MCF 10A (cell line): ENCODE measurements at regions not wholly inside any gene's neighbourhood (a gene's known extent, or its start where the extent isn't known, plus 50 kb on each side); places are given as distances from the start of the nearest gene placed in this dataset.
A peak's percentile ranks its signal among the peaks of the same experiment; 100 is the strongest.

Experiments used
- BruUV-seq: library from RNA; stranded (reverse); fragments of 400-500 nt; replicated peaks from 2 replicates; lab custom pipeline; 2021; lab: Mats Ljungman, UMichigan
- CTCF ChIA-PET: fragments of 300-600 bp; sonication (Branson Sonifier 250); formaldehyde crosslinking; extraction: SDS; loops from one replicate; lab custom pipeline; 2021; ENCODE audit warnings: antibody characterized with exemption, inconsistent platforms; lab: Yijun Ruan, JAX
- POLR2A ChIA-PET: fragments of 300-600, 350-650 bp; sonication (Branson Sonifier 250); formaldehyde crosslinking; extraction: SDS; loops from one replicate; lab custom pipeline; 2020; ENCODE audit warnings: antibody characterized with exemption, inconsistent platforms; lab: Yijun Ruan, JAX
- DNase-seq: peaks from one replicate; pipeline ENCODE4 v3.0.0-alpha.2; 2018; ENCODE audit not compliant: unreplicated experiment
- H3K27ac Mint-ChIP-seq: one replicate; pipeline ENCODE4 v1.8.0; 2022; ENCODE audit warnings: mild to moderate bottlenecking, low read depth, mixed read lengths; ENCODE audit not compliant: unreplicated experiment
- H3K27me3 Mint-ChIP-seq: one replicate; pipeline ENCODE4 v1.8.0; 2022; ENCODE audit warnings: mixed read lengths; ENCODE audit not compliant: insufficient read depth, unreplicated experiment
- H3K36me3 Mint-ChIP-seq: one replicate; pipeline ENCODE4 v1.8.0; 2022; ENCODE audit warnings: mild to moderate bottlenecking, moderate library complexity, mixed read lengths; ENCODE audit not compliant: insufficient read depth, unreplicated experiment
- H3K4me1 Mint-ChIP-seq: one replicate; pipeline ENCODE4 v1.8.0; 2022; ENCODE audit warnings: mixed read lengths; ENCODE audit not compliant: insufficient read depth, unreplicated experiment
- H3K4me3 Mint-ChIP-seq: one replicate; pipeline ENCODE4 v1.8.0; 2022; ENCODE audit warnings: mild to moderate bottlenecking, moderate library complexity, mixed read lengths; ENCODE audit not compliant: unreplicated experiment
- H3K9me3 Mint-ChIP-seq: one replicate; pipeline ENCODE4 v1.8.0; 2022; ENCODE audit warnings: mixed read lengths; ENCODE audit not compliant: unreplicated experiment
- CTCF ChIP-seq: fragments of 200-600 bp; IDR thresholded peaks from one replicate; pipeline ENCODE4 v1.8.0; 2022; ENCODE audit warnings: antibody characterized with exemption, mild to moderate bottlenecking; ENCODE audit not compliant: unreplicated experiment
- intact Hi-C: fragments of 100-400 bp; cut with micrococcal nuclease; formaldehyde crosslinking; loops from 2 replicates; pipeline ENCODE4 v1.14.1; 2022

GRCh38 chr3:55166576-55167555 lies 239.0 kb upstream of the LRTM1 start:
- H3K4me3 Mint-ChIP-seq: no peak overlapping the region

GRCh38 chr3:55165704-55166405 lies 238.0 kb upstream of the LRTM1 start:
- Mint-ChIP-seq H3K36me3 (no peaks in the 10 kb centered on the region), H3K4me3 (no peak overlapping the region), H3K27me3 (no peaks in the 10 kb centered on the region), H3K27ac (no peak overlapping the region), H3K9me3 (no peaks in the 10 kb centered on the region), H3K4me1 (peaks cover 67% of the 10 kb centered on the region)
- TF ChIP-seq CTCF: no peak
- intact Hi-C loops: loop anchor here (1.0 to 10.0 kb wide), 7 partner anchors 124 to 739 kb away; no protein-coding TSS in a partner anchor
- BruUV-seq: no TSS peak
- no peak for DNase-seq
- CTCF ChIA-PET: interaction anchor here (1.3 kb wide), 1 partner anchor 346 kb away, joined by 3 read pairs; no protein-coding TSS in a partner anchor
- POLR2A ChIA-PET: no interaction called here

More at GRCh38 chr3:55166576-55167555, 239.0 kb upstream of the LRTM1 start:
- Mint-ChIP-seq H3K27me3 (no peaks in the 10 kb centered on the region), H3K9me3 (no peaks in the 10 kb centered on the region), H3K36me3 (no peaks in the 10 kb centered on the region), H3K27ac (peak overlapping the region; percentile 99), H3K4me1 (peaks cover 64% of the 10 kb centered on the region)
- peak; percentile 32 for DNase-seq
- intact Hi-C loops: loop anchor here (1.0 to 10.0 kb wide), 7 partner anchors 125 to 740 kb away; no protein-coding TSS in a partner anchor
- ChIA-PET POLR2A (interaction anchor here (0.6 to 1.1 kb wide), 5 partner anchors 9 to 503 kb away, joined by 3 to 5 read pairs (median 3); partner anchors contain the start of gene WNT5A), CTCF (interaction anchor here (0.6 to 2.0 kb wide), 9 partner anchors 9 to 555 kb away, joined by 3 to 6 read pairs (median 3); no protein-coding TSS in a partner anchor)
- BruUV-seq: no TSS peak
- no peak for TF ChIP-seq CTCF

GRCh38 chr3:55165278-55165677 lies 237.4 kb upstream of the LRTM1 start:
- Mint-ChIP-seq H3K4me1 (peaks cover 67% of the 10 kb centered on the region), H3K27me3 (no peaks in the 10 kb centered on the region), H3K4me3 (no peak overlapping the region), H3K9me3 (no peaks in the 10 kb centered on the region), H3K36me3 (no peaks in the 10 kb centered on the region), H3K27ac (no peak overlapping the region)
- BruUV-seq: no TSS peak
- CTCF ChIA-PET: no interaction called here
- TF ChIP-seq CTCF: no peak
- POLR2A ChIA-PET: no interaction called here
- DNase-seq: no peak
- intact Hi-C loops: loop anchor here (5.0 to 10.0 kb wide), 6 partner anchors 123 to 738 kb away; no protein-coding TSS in a partner anchor
